Liver (tissue), 8 donors: ENCODE measurements at regions not wholly inside any gene's neighbourhood (a gene's known extent, or its start where the extent isn't known, plus 50 kb on each side); places are given as distances from the start of the nearest gene placed in this dataset.

Experiments
- DNase-seq: peaks from one replicate; pipeline ENCODE4 v3.0.0-alpha.2; 2017; ENCODE audit warnings: low spot score
- H3K27ac ChIP-seq, 2 donors: one replicate each; pipeline ENCODE4 v1.7.0; 2013; ENCODE audit warnings: inconsistent platforms in 2 of 2, low read length in 2 of 2, control low read depth in 1 of 2, low read depth in 1 of 2, mild to moderate bottlenecking in 1 of 2
- H3K27me3 ChIP-seq, 4 donors: one replicate each; pipeline versions ENCODE4 v1.6.1 to v1.7.0; 2013; ENCODE audit warnings: low read length in 3 of 4, inconsistent platforms in 1 of 4, mild to moderate bottlenecking in 1 of 4, moderate library complexity in 1 of 4; ENCODE audit not compliant: control insufficient read depth in 4 of 4, insufficient read depth in 4 of 4
- H3K36me3 ChIP-seq, 4 donors: one replicate each; pipeline versions ENCODE4 v1.6.1 to v1.7.0; 2013; ENCODE audit warnings: low read length in 3 of 4, mild to moderate bottlenecking in 3 of 4, low read depth in 1 of 4, moderate library complexity in 1 of 4; ENCODE audit not compliant: control insufficient read depth in 4 of 4, insufficient read depth in 3 of 4
- H3K4me1 ChIP-seq, 4 donors: one replicate each; pipeline versions ENCODE4 v1.6.1 to v1.7.0; 2013; ENCODE audit warnings: low read length in 3 of 4, mild to moderate bottlenecking in 3 of 4, moderate library complexity in 1 of 4; ENCODE audit not compliant: control insufficient read depth in 4 of 4, insufficient read depth in 4 of 4
- H3K4me3 ChIP-seq, 3 donors: one replicate each; pipeline versions ENCODE4 v1.6.1 to v1.7.0; 2013; ENCODE audit warnings: low read length in 3 of 3, control low read depth in 1 of 3, low read depth in 1 of 3, mild to moderate bottlenecking in 1 of 3
- H3K9ac ChIP-seq, 2 donors: one replicate each; pipeline ENCODE4 v1.7.0; 2013; ENCODE audit warnings: low read length in 2 of 2, mild to moderate bottlenecking in 2 of 2, moderate library complexity in 2 of 2, control low read depth in 1 of 2, low read depth in 1 of 2
- H3K9me3 ChIP-seq, 4 donors: one replicate each; pipeline versions ENCODE4 v1.6.1 to v1.7.0; 2013; ENCODE audit warnings: low read length in 3 of 4; ENCODE audit not compliant: control insufficient read depth in 4 of 4
- ATF3 ChIP-seq: IDR thresholded peaks from 2 replicates; pipeline ENCODE4 v1.6.1; 2016; ENCODE audit warnings: antibody characterized with exemption
- CTCF ChIP-seq: fragments of 150-350 bp; IDR thresholded peaks from 2 replicates; pipeline ENCODE4 v1.5.1; 2017; ENCODE audit warnings: improper control_type of control experiment, low read depth, low read length; ENCODE audit not compliant: missing input control
- EGR1 ChIP-seq, 2 donors: IDR thresholded peaks; 2 replicates each; pipeline ENCODE4 v1.6.1; 2016 to 2018; ENCODE audit warnings: antibody characterized with exemption in 2 of 2, low read depth in 2 of 2
- FOXA2 ChIP-seq: IDR thresholded peaks from 2 replicates; pipeline ENCODE4 v1.6.1; 2016; ENCODE audit warnings: antibody characterized with exemption
- GABPA ChIP-seq, 2 donors: IDR thresholded peaks in 1 of 2; conservative IDR thresholded peaks in 1 of 2; 2 replicates each; pipeline ENCODE4 v1.6.1; 2016; ENCODE audit warnings: antibody characterized with exemption in 2 of 2, mild to moderate bottlenecking in 1 of 2, moderate library complexity in 1 of 2
- HNF4A ChIP-seq, 2 donors: conservative IDR thresholded peaks; 2 replicates each; pipeline ENCODE4 v1.6.1; 2016; ENCODE audit warnings: antibody characterized with exemption in 2 of 2, mild to moderate bottlenecking in 2 of 2
- HNF4G ChIP-seq: IDR thresholded peaks from 2 replicates; pipeline ENCODE4 v1.6.1; 2016; ENCODE audit warnings: antibody characterized with exemption
- JUND ChIP-seq, 2 donors: IDR thresholded peaks; 2 replicates each; pipeline ENCODE4 v1.6.1; 2016; ENCODE audit warnings: antibody characterized with exemption in 2 of 2
- MAX ChIP-seq: IDR thresholded peaks from 2 replicates; pipeline ENCODE4 v1.6.1; 2016; ENCODE audit warnings: antibody characterized with exemption
- NR2F2 ChIP-seq: IDR thresholded peaks from 2 replicates; pipeline ENCODE4 v1.6.1; 2016; ENCODE audit warnings: antibody characterized with exemption
- RAD21 ChIP-seq, 2 donors: IDR thresholded peaks; 2 replicates each; pipeline ENCODE4 v1.6.1; 2016; ENCODE audit warnings: antibody characterized with exemption in 2 of 2, mild to moderate bottlenecking in 2 of 2
- REST ChIP-seq: IDR thresholded peaks from 2 replicates; pipeline ENCODE4 v1.6.1; 2016; ENCODE audit warnings: antibody characterized with exemption, mild to moderate bottlenecking
- RXRA ChIP-seq, 2 donors: IDR thresholded peaks; 2 replicates each; pipeline ENCODE4 v1.6.1; 2017 to 2018; ENCODE audit warnings: antibody characterized with exemption in 2 of 2, mild to moderate bottlenecking in 1 of 2
- SP1 ChIP-seq: IDR thresholded peaks from 2 replicates; pipeline ENCODE4 v1.6.1; 2018; ENCODE audit warnings: antibody characterized with exemption, mild to moderate bottlenecking
- TAF1 ChIP-seq: conservative IDR thresholded peaks from 2 replicates; pipeline ENCODE4 v1.6.1; 2016; ENCODE audit warnings: antibody characterized with exemption, mild to moderate bottlenecking
- YY1 ChIP-seq: IDR thresholded peaks from 2 replicates; pipeline ENCODE4 v1.6.1; 2016; ENCODE audit warnings: antibody characterized with exemption, mild to moderate bottlenecking
- WGBS: extraction: QIAGEN DNeasy Blood & Tissue Kit; methylation state at CpG from one replicate; pipeline ENCODE4 v1.1.7; 2013; 5-methylcytosine and 5-hydroxymethylcytosine counted together
- donor health status: healthy.
- donor health status: healthy.
- donor health status: healthy.
- donor health status: healthy.
- donor health status: healthy.

GRCh38 chr16:46519063-46519462 lies 102.1 kb downstream of the SHCBP1 start:
- no peak overlapping the region for H3K4me3 ChIP-seq
- H3K27ac ChIP-seq = no peak overlapping the region
- H3K9ac ChIP-seq = no peak overlapping the region
- peaks cover 0 to 2% (median 0%) of the 10 kb centered on the region in 4 donors for H3K9me3 ChIP-seq
- H3K4me1 ChIP-seq = no peaks in the 10 kb centered on the region
- TF ChIP-seq MAX (no peak), REST (no peak), GABPA (IDR thresholded peaks at IDR 0.05 in 1 of 2, conservative IDR thresholded peaks at IDR 0.05 in 1 of 2) (no peak), TAF1 (no peak), JUND (IDR thresholded peaks at IDR 0.05) (no peak), HNF4A (conservative IDR thresholded peaks at IDR 0.05) (no peak), SP1 (no peak), RXRA (IDR thresholded peaks at IDR 0.05) (no peak), ATF3 (no peak), CTCF (no peak), NR2F2 (no peak), EGR1 (IDR thresholded peaks at IDR 0.05; ENCODE audit: low read depth in 2 of 2) (no peak), HNF4G (no peak), YY1 (no peak)
- H3K27me3 ChIP-seq = no peaks in the 10 kb centered on the region
- no peaks in the 10 kb centered on the region for H3K36me3 ChIP-seq
- no peak for DNase-seq

- no peak for DNase-seq
- H3K27ac ChIP-seq = no peak overlapping the region
- no peaks in the 10 kb centered on the region for H3K36me3 ChIP-seq
- H3K9me3 ChIP-seq = no peaks in the 10 kb centered on the region
- no peaks in the 10 kb centered on the region for H3K27me3 ChIP-seq
- no peak overlapping the region for H3K9ac ChIP-seq
- WGBS = 74% methylated on average over 2 of the region's 2 CpGs
- TF ChIP-seq RAD21 (IDR thresholded peaks at IDR 0.05) (no peak), REST (no peak), MAX (no peak), TAF1 (no peak), HNF4A (conservative IDR thresholded peaks at IDR 0.05) (no peak), YY1 (no peak), FOXA2 (no peak), GABPA (IDR thresholded peaks at IDR 0.05 in 1 of 2, conservative IDR thresholded peaks at IDR 0.05 in 1 of 2) (no peak)
- no peak overlapping the region for H3K4me3 ChIP-seq
- no peaks in the 10 kb centered on the region for H3K4me1 ChIP-seq
These were observed 124.5 kb downstream of the SHCBP1 start for GRCh38 chr16:46496701-46497100.
